H1 (cell line): ENCODE measurements at regions not wholly inside any gene's neighbourhood (a gene's known extent, or its start where the extent isn't known, plus 50 kb on each side); places are given as distances from the start of the nearest gene placed in this dataset.

ENCODE experiments used
- CTCF ChIA-PET: fragments of 300-600 bp; sonication (Branson Sonifier 250); formaldehyde crosslinking; loops from one replicate; lab custom pipeline; 2021; ENCODE audit not compliant: partially characterized antibody; lab: Charles Lee
- POLR2A ChIA-PET: fragments of 300-600 bp; sonication (Branson Sonifier 250); formaldehyde crosslinking; loops from one replicate; lab custom pipeline; 2021; ENCODE audit warnings: inconsistent platforms; ENCODE audit not compliant: partially characterized antibody; lab: Charles Lee
- DNase-seq, 2 experiments: peaks; one replicate each; pipeline versions ENCODE4 v3.0.0 to v3.0.0-alpha.2; 2010 to 2022; ENCODE audit warnings: low spot score in 2 of 2, low read depth in 1 of 2, mixed read lengths in 1 of 2
- FAIRE-seq: peaks from 2 replicates; lab custom pipeline; 2011; peaks lifted over from hg19 to GRCh38; lab: Jason Lieb, UNC
- H2AFZ ChIP-seq: 2 replicates; pipeline ENCODE4 v1.8.1; 2012; ENCODE audit warnings: low read length, inconsistent platforms
- H2AK5ac ChIP-seq: 2 replicates; pipeline ENCODE4 v1.6.1; 2013; ENCODE audit warnings: low read depth, low read length
- H2BK120ac ChIP-seq: replicated peaks from 2 replicates; pipeline ENCODE3; 2013; ENCODE audit warnings: low read depth, low read length, inconsistent platforms
- H2BK12ac ChIP-seq: 2 replicates; pipeline ENCODE4 v1.6.1; 2013; ENCODE audit warnings: low read depth, low read length
- H2BK15ac ChIP-seq: 2 replicates; pipeline ENCODE4 v1.6.1; 2013; ENCODE audit warnings: low read length
- H2BK20ac ChIP-seq: 2 replicates; pipeline ENCODE4 v1.6.1; 2013; ENCODE audit warnings: low read length
- H2BK5ac ChIP-seq: 2 replicates; pipeline ENCODE4 v1.6.1; 2013; ENCODE audit warnings: low read depth, low read length
- H3K14ac ChIP-seq: 2 replicates; pipeline ENCODE4 v1.6.1; 2013; ENCODE audit warnings: inconsistent platforms; ENCODE audit not compliant: insufficient read length
- H3K18ac ChIP-seq: 2 replicates; pipeline ENCODE4 v1.6.1; 2013; ENCODE audit warnings: low read length; ENCODE audit errors: extremely low read depth
- H3K23ac ChIP-seq: 2 replicates; pipeline ENCODE4 v1.6.1; 2013; ENCODE audit warnings: inconsistent platforms; ENCODE audit not compliant: insufficient read length
- H3K23me2 ChIP-seq: 2 replicates; pipeline ENCODE4 v1.6.1; 2013; ENCODE audit warnings: low read depth, low read length
- H3K27ac ChIP-seq: 2 replicates; pipeline ENCODE4 v1.6.1; 2011; ENCODE audit warnings: low read depth, low read length, inconsistent platforms
- H3K27me3 ChIP-seq, 4 experiments: replicated peaks in 1 of 4; 1 replicate in 1 of 4; 2 replicates in 3 of 4; pipeline versions ENCODE4 v1.6.1 to v1.8.1; 2011 to 2013; ENCODE audit warnings: low read length in 3 of 4, mild to moderate bottlenecking in 3 of 4, inconsistent platforms in 2 of 4, mixed read lengths in 2 of 4, moderate library complexity in 1 of 4; ENCODE audit not compliant: control insufficient read depth in 3 of 4, insufficient read depth in 3 of 4; ENCODE audit errors: extremely low read depth in 1 of 4
- H3K36me3 ChIP-seq, 4 experiments: 2 replicates each; pipeline versions ENCODE4 v1.6.1 to v1.8.1; 2011 to 2013; ENCODE audit warnings: mild to moderate bottlenecking in 4 of 4, low read length in 3 of 4, moderate library complexity in 2 of 4, control low read depth in 1 of 4, inconsistent platforms in 1 of 4; ENCODE audit not compliant: insufficient read depth in 4 of 4, control insufficient read depth in 2 of 4
- H3K4ac ChIP-seq: replicated peaks from 2 replicates; pipeline ENCODE3; 2013; ENCODE audit warnings: low read length, low read depth, mixed read lengths, inconsistent platforms; ENCODE audit not compliant: insufficient read length
- H3K4me1 ChIP-seq, 4 experiments: replicated peaks in 1 of 4; 1 replicate in 1 of 4; 2 replicates in 3 of 4; pipeline versions ENCODE4 v1.6.1 to v1.8.1; 2011 to 2013; ENCODE audit warnings: low read length in 3 of 4, inconsistent platforms in 2 of 4, mixed read lengths in 1 of 4; ENCODE audit not compliant: insufficient read depth in 4 of 4, control insufficient read depth in 3 of 4
- H3K4me2 ChIP-seq, 2 experiments: 2 replicates each; pipeline versions ENCODE4 v1.6.1 to v1.8.1; 2011 to 2013; ENCODE audit warnings: low read depth in 2 of 2, low read length in 2 of 2, control low read depth in 1 of 2, inconsistent platforms in 1 of 2, mild to moderate bottlenecking in 1 of 2; ENCODE audit not compliant: insufficient read depth in 1 of 2
- H3K4me3 ChIP-seq, 4 experiments: fragments of 200-600, 300-600 bp in 1 of 4; sonication (generic), shearing (Covaris generic), sonication (Bioruptor Twin) in 1 of 4; 2 replicates each; pipeline versions ENCODE4 v1.5.1 to v1.8.1; 2011 to 2016; ENCODE audit warnings: low read length in 4 of 4, low read depth in 3 of 4, control low read depth in 2 of 4, inconsistent platforms in 2 of 4, mild to moderate bottlenecking in 2 of 4, mixed read lengths in 1 of 4, moderate library complexity in 1 of 4; ENCODE audit not compliant: insufficient read depth in 2 of 4; ENCODE audit errors: extremely low read depth in 1 of 4
- H3K56ac ChIP-seq: replicated peaks from 2 replicates; pipeline ENCODE3; 2013; ENCODE audit warnings: low read depth, mild to moderate bottlenecking, mixed read lengths, low read length, inconsistent platforms; ENCODE audit not compliant: insufficient read length
- H3K79me1 ChIP-seq: 2 replicates; pipeline ENCODE4 v1.6.1; 2013; ENCODE audit warnings: low read depth, low read length, control low read depth
- H3K79me2 ChIP-seq, 2 experiments: 2 replicates each; pipeline versions ENCODE4 v1.6.1 to v1.8.1; 2012 to 2013; ENCODE audit warnings: low read length in 2 of 2, mild to moderate bottlenecking in 2 of 2, inconsistent platforms in 1 of 2; ENCODE audit not compliant: insufficient read depth in 2 of 2, control insufficient read depth in 1 of 2
- H3K9ac ChIP-seq, 4 experiments: replicated peaks in 1 of 4; 1 replicate in 1 of 4; 2 replicates in 3 of 4; pipeline versions ENCODE4 v1.6.1 to v1.8.1; 2011 to 2013; ENCODE audit warnings: low read depth in 3 of 4, low read length in 3 of 4, control low read depth in 2 of 4, mild to moderate bottlenecking in 2 of 4, moderate library complexity in 2 of 4, inconsistent platforms in 1 of 4; ENCODE audit errors: extremely low read depth in 1 of 4
- H3K9me3 ChIP-seq, 2 experiments: 2 replicates each; pipeline versions ENCODE4 v1.6.1 to v1.8.1; 2012 to 2013; ENCODE audit warnings: mild to moderate bottlenecking in 2 of 2, moderate library complexity in 2 of 2, control low read depth in 1 of 2, inconsistent platforms in 1 of 2, low read depth in 1 of 2, low read length in 1 of 2, mixed read lengths in 1 of 2; ENCODE audit not compliant: insufficient read depth in 2 of 2
- H4K20me1 ChIP-seq, 2 experiments: replicated peaks in 1 of 2; 2 replicates each; pipeline versions ENCODE3 to v1.8.1; 2011 to 2013; ENCODE audit warnings: inconsistent platforms in 2 of 2, low read length in 2 of 2, mild to moderate bottlenecking in 1 of 2; ENCODE audit not compliant: insufficient read depth in 2 of 2, control insufficient read depth in 1 of 2
- H4K5ac ChIP-seq: 2 replicates; pipeline ENCODE4 v1.6.1; 2013; ENCODE audit warnings: low read length, low read depth, mixed read lengths, inconsistent platforms; ENCODE audit not compliant: insufficient read length
- H4K8ac ChIP-seq: 2 replicates; pipeline ENCODE4 v1.8.0; 2013; ENCODE audit warnings: mild to moderate bottlenecking, moderate library complexity, low read length, inconsistent platforms; ENCODE audit not compliant: insufficient read depth; ENCODE audit errors: extremely low read depth
- H4K91ac ChIP-seq: replicated peaks from 2 replicates; pipeline ENCODE3; 2013; ENCODE audit warnings: low read length, mixed read lengths, inconsistent platforms; ENCODE audit not compliant: insufficient read length
- BACH1 ChIP-seq: IDR thresholded peaks from 2 replicates; pipeline ENCODE4 v1.6.1; 2012; ENCODE audit warnings: low read length, improper control_type of control experiment
- POLR2AphosphoS5 ChIP-seq: IDR thresholded peaks from 2 replicates; pipeline ENCODE4 v1.6.1; 2011; ENCODE audit warnings: low read depth, low read length
- WGBS, 2 experiments: shearing (Covaris generic) in 1 of 2; methylation state at CpG; one replicate each; pipeline versions ENCODE4 v1.1.6 to v1.1.7; 2013 to 2015; ENCODE audit warnings: low lambda C conversion rate in 2 of 2, mixed read lengths in 2 of 2, inconsistent platforms in 1 of 2, low coverage in 1 of 2, missing lambda C conversion rate in 1 of 2; ENCODE audit not compliant: insufficient replicate concordance in 2 of 2, insufficient coverage in 1 of 2, insufficient read length in 1 of 2; ENCODE audit errors: extremely low coverage in 1 of 2, missing lambda C conversion rate in 1 of 2; 5-methylcytosine and 5-hydroxymethylcytosine counted together

DNA sequence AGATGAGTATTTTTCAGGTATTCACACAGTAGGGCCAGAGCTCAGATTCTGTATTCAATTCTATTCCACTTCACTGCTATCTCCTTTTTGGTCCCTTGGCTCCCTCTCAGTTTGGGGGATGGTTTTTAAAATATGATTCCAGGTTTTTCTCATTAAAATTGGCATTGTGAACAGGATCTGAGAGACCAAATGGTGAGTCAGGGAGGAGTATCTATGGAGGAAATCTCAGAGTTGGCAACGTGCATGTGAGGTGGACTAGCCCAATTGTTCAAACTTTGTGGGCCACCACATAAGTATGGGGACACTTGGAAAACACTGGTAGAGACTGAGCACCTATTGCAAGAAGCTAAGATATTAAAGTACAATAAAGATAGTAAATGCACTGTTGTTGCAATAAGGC, 53.9 kb upstream of the TTC14 start:
- H4K8ac ChIP-seq = no peak overlapping the region
- H2AFZ ChIP-seq = no peak overlapping the region
- FAIRE-seq (no peak), DNase-seq (no peak)
- no peaks in the 10 kb centered on the region for H3K79me1 ChIP-seq
- no peak overlapping the region for H4K91ac ChIP-seq
- H2BK120ac ChIP-seq = no peak overlapping the region
- H3K14ac ChIP-seq = no peak overlapping the region
- no peaks in the 10 kb centered on the region for H3K9me3 ChIP-seq
- no peak overlapping the region for H3K4ac ChIP-seq
- no peak overlapping the region for H2BK15ac ChIP-seq
- no peak overlapping the region for H3K18ac ChIP-seq
- H3K36me3 ChIP-seq = no peaks in the 10 kb centered on the region
- no peak overlapping the region for H2BK5ac ChIP-seq
- H2AK5ac ChIP-seq = no peak overlapping the region
- no peak overlapping the region for H3K27ac ChIP-seq
- H2BK20ac ChIP-seq = no peak overlapping the region
- no peaks in the 10 kb centered on the region for H3K23me2 ChIP-seq
- no peak overlapping the region for H3K4me3 ChIP-seq
- H2BK12ac ChIP-seq = no peak overlapping the region
- ChIA-PET CTCF (interaction anchor here (0.6 kb wide), 1 partner anchor 778 kb away, joined by 4 read pairs; no protein-coding TSS in a partner anchor), POLR2A (no interaction called here)
- no peaks in the 10 kb centered on the region for H3K4me1 ChIP-seq
- no peaks in the 10 kb centered on the region for H3K27me3 ChIP-seq
- H4K20me1 ChIP-seq = no peaks in the 10 kb centered on the region
- H3K9ac ChIP-seq = no peak overlapping the region
- no peak overlapping the region for H3K23ac ChIP-seq
- no peak overlapping the region for H4K5ac ChIP-seq
- H3K79me2 ChIP-seq = no peaks in the 10 kb centered on the region
- H3K4me2 ChIP-seq = no peak overlapping the region
- H3K56ac ChIP-seq = no peak overlapping the region
- WGBS, 2 experiments = 61% methylated on average over 1 of the region's 1 CpG; no CpG with 5 or more reads in 1 of the 2 experiments
- TF ChIP-seq POLR2AphosphoS5 (no peak), BACH1 (no peak)
